ENCODE measurements at regions not wholly inside any gene's neighbourhood (a gene's known extent, or its start where the extent isn't known, plus 50 kb on each side); places are given as distances from the start of the nearest gene placed in this dataset.
"Not testable (repeated sequence)": the region's sequence is repeated elsewhere in the genome, so short reads cannot be mapped to it uniquely, and the experiment has no call there.

GRCh38 chr15:50857763-50858162 is 50.7 kb upstream of the AP4E1 start:
- DNase-seq (ENCODE audit: missing footprints), result no peak
- intact Hi-C loops (cut with DNase I), result no loop called here

GRCh38 chr15:50854601-50855490 is 53.6 kb upstream of the AP4E1 start:
- ATAC-seq (no peak), DNase-seq (ENCODE audit: missing footprints) (no peak)
- intact Hi-C loops (cut with DNase I), result no loop called here

More at GRCh38 chr15:50857763-50858162, 50.7 kb upstream of the AP4E1 start:
- ATAC-seq, result no peak

- DNase-seq (ENCODE audit: missing footprints) (no peak), ATAC-seq (no peak)
- intact Hi-C loops (cut with DNase I), result no loop called here
Observed at GRCh38 chr15:50850003-50850402, 58.5 kb upstream of the AP4E1 start.

GRCh38 chr15:50848349-50848748 is 60.1 kb upstream of the AP4E1 start:
- ATAC-seq (no peak), DNase-seq (ENCODE audit: missing footprints) (no peak)
- intact Hi-C loops (cut with DNase I), result no loop called here

- ATAC-seq; DNase-seq (ENCODE audit: missing footprints); intact Hi-C loops (cut with DNase I): not testable (repeated sequence)
Observed at GRCh38 chr15:50845181-50845580, 63.3 kb upstream of the AP4E1 start.

- intact Hi-C loops (cut with DNase I), result no loop called here
- ATAC-seq (no peak), DNase-seq (ENCODE audit: missing footprints) (no peak)
Observed at GRCh38 chr15:50840520-50840919, 68.0 kb upstream of the AP4E1 start.

- DNase-seq (ENCODE audit: missing footprints) (no peak), ATAC-seq (no peak)
Observed at GRCh38 chr15:50837256-50837770, 71.2 kb upstream of the AP4E1 start.

GRCh38 chr15:50830477-50831354 is 65.2 kb upstream of the SPPL2A start:
- DNase-seq (ENCODE audit: missing footprints) (no peak), ATAC-seq (no peak)
- intact Hi-C loops (cut with DNase I), result no loop called here

More at GRCh38 chr15:50837256-50837770, 71.2 kb upstream of the AP4E1 start:
- intact Hi-C loops (cut with DNase I), result no loop called here

- ATAC-seq (peak; percentile 86), DNase-seq (ENCODE audit: missing footprints) (no peak)
- intact Hi-C loops (cut with DNase I), result no loop called here
Observed at GRCh38 chr15:50828610-50829206, 63.2 kb upstream of the SPPL2A start.

- ATAC-seq (no peak), DNase-seq (ENCODE audit: missing footprints) (no peak)
- intact Hi-C loops (cut with DNase I), result no loop called here
Observed at GRCh38 chr15:50825946-50826345, 60.4 kb upstream of the SPPL2A start.

- ATAC-seq (no peak), DNase-seq (ENCODE audit: missing footprints) (no peak)
- intact Hi-C loops (cut with DNase I), result no loop called here
Observed at GRCh38 chr15:50824514-50824913, 59.0 kb upstream of the SPPL2A start.

GRCh38 chr15:50823281-50823680 is 57.8 kb upstream of the SPPL2A start:
- DNase-seq (ENCODE audit: missing footprints) (no peak), ATAC-seq (no peak)
- intact Hi-C loops (cut with DNase I), result no loop called here

- DNase-seq (ENCODE audit: missing footprints), result no peak
- ATAC-seq, result no peak
- intact Hi-C loops (cut with DNase I), result no loop called here
Observed at GRCh38 chr15:50821476-50821875, 56.0 kb upstream of the SPPL2A start.

GRCh38 chr15:50820808-50821382 is 55.4 kb upstream of the SPPL2A start:
- no peak for ATAC-seq
- no peak for DNase-seq (ENCODE audit: missing footprints)
- intact Hi-C loops (cut with DNase I), result no loop called here

- intact Hi-C loops (cut with DNase I), result no loop called here
- DNase-seq (ENCODE audit: missing footprints) (no peak), ATAC-seq (no peak)
Observed at GRCh38 chr15:50819344-50819743, 53.8 kb upstream of the SPPL2A start.

GRCh38 chr15:50815958-50816590 is 50.6 kb upstream of the SPPL2A start:
- ATAC-seq (no peak), DNase-seq (ENCODE audit: missing footprints) (no peak)
- intact Hi-C loops (cut with DNase I), result no loop called here

Data from Right ventricle myocardium inferior (tissue), 1 donor.